ENCODE measurements at regions not wholly inside any gene's neighbourhood (a gene's known extent, or its start where the extent isn't known, plus 50 kb on each side); places are given as distances from the start of the nearest gene placed in this dataset.

- H4K20me1 ChIP-seq (ENCODE audit: control insufficient read depth, insufficient read depth, insufficient read length), result no peaks in the 10 kb centered on the region
- Mint-ChIP-seq H3K4me3 (no peak overlapping the region), H3K4me1 (peaks cover 18 to 23% of the 10 kb centered on the region in 2 experiments), H3K27ac (peak overlapping the region in 1 of 3 experiments; percentile 12; a peak in 1 of 7 replicates), H3K9me3 (peaks cover 55 to 67% of the 10 kb centered on the region in 2 experiments), H3K27me3 (ENCODE audit: low read depth) (peaks cover under 1% of the 10 kb centered on the region; the same call in 1 of the 2 replicates), H3K36me3 (ENCODE audit: insufficient read depth in 1 of 3, low read depth in 3 of 3) (peaks cover 32 to 71% (median 66%) of the 10 kb centered on the region in 3 experiments)
- H3K4ac ChIP-seq (ENCODE audit: low read depth, low read length), result no peak overlapping the region
- no peak overlapping the region for H2AFZ ChIP-seq (ENCODE audit: low read length)
- no peaks in the 10 kb centered on the region for H3K79me1 ChIP-seq (ENCODE audit: insufficient read depth, low read depth, low read length, poor library complexity, severe bottlenecking)
- no peak overlapping the region for H3K27ac ChIP-seq (ENCODE audit: insufficient read length, low read depth, low read length)
- H3K27me3 ChIP-seq (ENCODE audit: insufficient read depth, low read length), result no peaks in the 10 kb centered on the region
- DNase-seq, result no peak
- H3K14ac ChIP-seq (ENCODE audit: insufficient read depth, low read length), result no peak overlapping the region
- no peak overlapping the region for H3K18ac ChIP-seq (ENCODE audit: insufficient read length, low read depth, low read length)
- no peak overlapping the region for H3K9ac ChIP-seq (ENCODE audit: extremely low read depth, insufficient read length, low read length)
- H3K23me2 ChIP-seq (ENCODE audit: insufficient read length, low read depth, low read length, poor library complexity, severe bottlenecking), result no peaks in the 10 kb centered on the region
- no peak for TF ChIP-seq CTCF (conservative IDR thresholded peaks at IDR 0.05)
- H2BK12ac ChIP-seq (ENCODE audit: insufficient read length, low read depth, low read length), result no peak overlapping the region
- H4K91ac ChIP-seq (ENCODE audit: insufficient read length, low read depth, low read length), result no peak overlapping the region
- no peak overlapping the region for H2BK5ac ChIP-seq (ENCODE audit: insufficient read length, low read length)
- peaks cover 40% of the 10 kb centered on the region; the same call in 1 of the 2 replicates for H3K79me2 ChIP-seq (ENCODE audit: insufficient read depth, low read length)
- no peak overlapping the region for H4K5ac ChIP-seq (ENCODE audit: insufficient read length, low read depth, low read length)
- no peak overlapping the region for H2AK5ac ChIP-seq (ENCODE audit: insufficient read length, low read length)
- H3K9me3 ChIP-seq (ENCODE audit: control insufficient read depth, low read depth, low read length), result no peaks in the 10 kb centered on the region
- H2BK120ac ChIP-seq (ENCODE audit: low read depth, low read length, poor library complexity, severe bottlenecking), result no peak overlapping the region
- no CpG with 5 or more reads among the region's 1 CpG for WGBS (ENCODE audit: extremely low coverage, insufficient read length, low lambda C conversion rate)
- no peak overlapping the region for H3K56ac ChIP-seq (ENCODE audit: insufficient read length, low read depth, low read length)
- no peak overlapping the region for H4K8ac ChIP-seq (replicated peaks; ENCODE audit: insufficient read length, low read depth, low read length)
- no peak overlapping the region for H2BK20ac ChIP-seq (ENCODE audit: low read depth, low read length, poor library complexity, severe bottlenecking)
- H3T11ph ChIP-seq (ENCODE audit: low read length), result no peak overlapping the region
- H3K23ac ChIP-seq (ENCODE audit: insufficient read length, low read depth, low read length), result no peak overlapping the region
- H3K4me1 ChIP-seq (ENCODE audit: insufficient read depth, low read length), result peaks cover 13% of the 10 kb centered on the region; the same call in 1 of the 2 replicates
- no peak overlapping the region for H2BK15ac ChIP-seq (ENCODE audit: low read depth, low read length)
- H3K4me2 ChIP-seq (ENCODE audit: insufficient read depth, insufficient read length, low read length), result no peak overlapping the region
Observed at GRCh38 chrX:45815441-45815840, 614.8 kb upstream of the DIPK2B start.
